ENCODE measurements at regions not wholly inside any gene's neighbourhood (a gene's known extent, or its start where the extent isn't known, plus 50 kb on each side); places are given as distances from the start of the nearest gene placed in this dataset.

- Histone ChIP-seq H3K27me3 (ENCODE audit: control insufficient read depth in 4 of 4, insufficient read depth in 4 of 4, low read length in 3 of 4) (no peaks in the 10 kb centered on the region), H3K9ac (ENCODE audit: low read depth in 1 of 2, low read length in 2 of 2) (no peak overlapping the region), H3K36me3 (ENCODE audit: control insufficient read depth in 4 of 4, insufficient read depth in 3 of 4, low read depth in 1 of 4, low read length in 3 of 4) (no peaks in the 10 kb centered on the region), H3K4me3 (ENCODE audit: low read depth in 1 of 3, low read length in 3 of 3) (no peak overlapping the region), H3K27ac (ENCODE audit: low read depth in 1 of 2, low read length in 2 of 2) (no peak overlapping the region), H3K9me3 (ENCODE audit: control insufficient read depth in 4 of 4, low read length in 3 of 4) (no peaks in the 10 kb centered on the region), H3K4me1 (ENCODE audit: control insufficient read depth in 4 of 4, insufficient read depth in 4 of 4, low read length in 3 of 4) (no peaks in the 10 kb centered on the region)
- 86% methylated on average over 3 of the region's 3 CpGs for WGBS
- no peak for TF ChIP-seq FOXA1 (IDR thresholded peaks at IDR 0.05)
- TF ChIP-seq NR2F2 (IDR thresholded peaks at IDR 0.05), result no peak
- no peak for TF ChIP-seq RAD21 (IDR thresholded peaks at IDR 0.05)
- no peak for TF ChIP-seq YY1 (IDR thresholded peaks at IDR 0.05)
- no peak for TF ChIP-seq FOXA2 (IDR thresholded peaks at IDR 0.05)
- no peak for TF ChIP-seq HNF4A (conservative IDR thresholded peaks at IDR 0.05)
- TF ChIP-seq HNF4G (IDR thresholded peaks at IDR 0.05), result no peak
- TF ChIP-seq ATF3 (IDR thresholded peaks at IDR 0.05), result no peak
- DNase-seq (ENCODE audit: low spot score), result no peak
These were observed 202.3 kb upstream of the ZNF32 start for GRCh38 chr10:43851030-43851429.

GRCh38 chr10:43849551-43849950 lies 200.9 kb upstream of the ZNF32 start:
- Histone ChIP-seq H3K36me3 (ENCODE audit: control insufficient read depth in 4 of 4, insufficient read depth in 3 of 4, low read depth in 1 of 4, low read length in 3 of 4) (no peaks in the 10 kb centered on the region), H3K4me1 (ENCODE audit: control insufficient read depth in 4 of 4, insufficient read depth in 4 of 4, low read length in 3 of 4) (no peaks in the 10 kb centered on the region), H3K27ac (ENCODE audit: low read depth in 1 of 2, low read length in 2 of 2) (no peak overlapping the region), H3K4me3 (ENCODE audit: low read depth in 1 of 3, low read length in 3 of 3) (no peak overlapping the region), H3K9me3 (ENCODE audit: control insufficient read depth in 4 of 4, low read length in 3 of 4) (no peaks in the 10 kb centered on the region), H3K9ac (ENCODE audit: low read depth in 1 of 2, low read length in 2 of 2) (no peak overlapping the region), H3K27me3 (ENCODE audit: control insufficient read depth in 4 of 4, insufficient read depth in 4 of 4, low read length in 3 of 4) (no peaks in the 10 kb centered on the region)
- TF ChIP-seq FOXA2 (IDR thresholded peaks at IDR 0.05), result no peak
- TF ChIP-seq JUND (IDR thresholded peaks at IDR 0.05), result no peak
- no peak for TF ChIP-seq EGR1 (IDR thresholded peaks at IDR 0.05; ENCODE audit: low read depth in 2 of 2)
- no peak for TF ChIP-seq NR2F2 (IDR thresholded peaks at IDR 0.05)
- TF ChIP-seq HNF4A (conservative IDR thresholded peaks at IDR 0.05), result no peak
- TF ChIP-seq SP1 (IDR thresholded peaks at IDR 0.05), result no peak
- TF ChIP-seq GABPA (IDR thresholded peaks at IDR 0.05 in 1 of 2, conservative IDR thresholded peaks at IDR 0.05 in 1 of 2), result no peak
- no peak for TF ChIP-seq FOXA1 (IDR thresholded peaks at IDR 0.05)
- TF ChIP-seq ZBTB33 (IDR thresholded peaks at IDR 0.05), result no peak
- TF ChIP-seq RAD21 (IDR thresholded peaks at IDR 0.05), result no peak
- TF ChIP-seq YY1 (IDR thresholded peaks at IDR 0.05), result no peak
- no peak for TF ChIP-seq CTCF (IDR thresholded peaks at IDR 0.05; ENCODE audit: low read depth, low read length, missing input control)
- no peak for TF ChIP-seq TAF1 (conservative IDR thresholded peaks at IDR 0.05)
- TF ChIP-seq ATF3 (IDR thresholded peaks at IDR 0.05), result no peak
- no peak for TF ChIP-seq RXRA (IDR thresholded peaks at IDR 0.05)
- TF ChIP-seq HNF4G (IDR thresholded peaks at IDR 0.05), result no peak
- no peak for TF ChIP-seq REST (IDR thresholded peaks at IDR 0.05)
- 94% methylated on average over 3 of the region's 3 CpGs for WGBS
- no peak for DNase-seq (ENCODE audit: low spot score)

Data from liver (tissue), 8 donors.